Tibial nerve (tissue), 4 donors: ENCODE measurements at regions not wholly inside any gene's neighbourhood (a gene's known extent, or its start where the extent isn't known, plus 50 kb on each side); places are given as distances from the start of the nearest gene placed in this dataset.
A peak's percentile ranks its signal among the peaks of the same experiment; 100 is the strongest.

ENCODE experiments used
- DNase-seq, 2 donors: peaks; one replicate each; pipeline ENCODE4 v3.0.0-alpha.2; 2019; ENCODE audit warnings: low spot score in 2 of 2
- H3K27ac ChIP-seq, 4 donors: fragments of 200-600 bp; sonication (generic) in 3 of 4; one replicate each; pipeline ENCODE4 v1.5.1; 2017 to 2019; ENCODE audit warnings: mild to moderate bottlenecking in 1 of 4
- H3K27me3 ChIP-seq, 2 donors: fragments of 200-600 bp; sonication (generic) in 1 of 2; one replicate each; pipeline versions ENCODE4 v1.5.1 to v1.6.0; 2017 to 2019
- H3K36me3 ChIP-seq, 3 donors: fragments of 200-600 bp; sonication (generic); one replicate each; pipeline ENCODE4 v1.5.1; 2018 to 2019
- H3K4me1 ChIP-seq, 4 donors: fragments of 200-600 bp; sonication (generic) in 3 of 4; one replicate each; pipeline ENCODE4 v1.5.1; 2017 to 2019
- H3K4me3 ChIP-seq, 4 donors: fragments of 200-600 bp; sonication (generic) in 3 of 4; one replicate each; pipeline ENCODE4 v1.5.1; 2017 to 2019; ENCODE audit warnings: mild to moderate bottlenecking in 1 of 4, moderate library complexity in 1 of 4
- H3K9me3 ChIP-seq, 4 donors: fragments of 200-600 bp; sonication (generic) in 3 of 4; one replicate each; pipeline ENCODE4 v1.5.1; 2017 to 2019
- CTCF ChIP-seq, 5 experiments: fragments of 200-600 bp in 3 of 5; fragments of 450-650 bp in 2 of 5; sonication (generic) in 3 of 5; IDR thresholded peaks; one replicate each; pipeline ENCODE4 v1.5.1; 2016 to 2019; ENCODE audit warnings: antibody characterized with exemption in 5 of 5, mild to moderate bottlenecking in 3 of 5, moderate library complexity in 2 of 5
- EP300 ChIP-seq, 2 donors: sonication (generic); formaldehyde crosslinking; IDR thresholded peaks; one replicate each; pipeline ENCODE4 v1.6.1; 2017; ENCODE audit warnings: antibody characterized with exemption in 2 of 2, mild to moderate bottlenecking in 1 of 2
- POLR2A ChIP-seq, 2 donors: fragments of 450-650 bp; IDR thresholded peaks; one replicate each; pipeline ENCODE4 v1.6.1; 2017; ENCODE audit warnings: antibody characterized with exemption in 2 of 2, mild to moderate bottlenecking in 2 of 2, moderate library complexity in 2 of 2
- WGBS, 2 donors: methylation state at CpG; one replicate each; pipeline ENCODE4 v1.1.5; 2018; 5-methylcytosine and 5-hydroxymethylcytosine counted together

GRCh38 chr7:114789161-114789560, 132.7 kb upstream of the MDFIC start:
- 57 to 66% methylated on average over 2 of the region's 2 CpGs for WGBS, 2 donors
- H3K4me1 ChIP-seq: no peaks in the 10 kb centered on the region
- H3K4me3 ChIP-seq: no peak overlapping the region
- H3K36me3 ChIP-seq: no peaks in the 10 kb centered on the region
- no peak for TF ChIP-seq POLR2A (IDR thresholded peaks at IDR 0.05)
- no peak for TF ChIP-seq EP300 (IDR thresholded peaks at IDR 0.05)
- TF ChIP-seq CTCF (IDR thresholded peaks at IDR 0.05): no peak
- no peaks in the 10 kb centered on the region for H3K27me3 ChIP-seq
- no peak for DNase-seq
- H3K27ac ChIP-seq: no peak overlapping the region
- no peaks in the 10 kb centered on the region for H3K9me3 ChIP-seq

DNA sequence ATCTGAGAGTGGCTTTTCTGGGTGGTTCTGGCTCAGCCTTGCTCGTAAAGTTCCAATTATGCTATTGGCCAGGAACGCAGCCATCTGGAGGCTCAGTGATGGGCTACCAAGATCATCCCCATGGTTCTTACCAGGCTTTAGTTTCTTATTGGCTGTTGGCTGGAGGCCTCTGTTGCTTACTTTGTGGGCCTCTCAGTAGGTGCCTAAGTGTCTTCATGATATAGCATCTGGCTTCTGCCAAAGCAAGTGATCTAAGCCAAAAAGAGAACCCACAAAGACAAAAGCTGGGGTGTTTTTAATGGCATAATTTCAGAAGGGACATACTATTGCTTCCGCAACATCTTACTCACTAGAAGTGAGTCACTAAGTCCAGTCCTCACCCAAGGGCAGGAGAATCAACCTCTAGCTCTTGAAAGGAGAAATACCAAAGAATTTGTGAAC, 132.0 kb upstream of the MDFIC start:
- Histone ChIP-seq H3K27me3 (no peaks in the 10 kb centered on the region), H3K4me3 (no peak overlapping the region), H3K36me3 (no peaks in the 10 kb centered on the region), H3K4me1 (no peaks in the 10 kb centered on the region), H3K27ac (peak overlapping the region in 1 of 4 donors; percentile 36), H3K9me3 (no peaks in the 10 kb centered on the region)
- TF ChIP-seq EP300 (IDR thresholded peaks at IDR 0.05): no peak
- no peak for TF ChIP-seq POLR2A (IDR thresholded peaks at IDR 0.05)
- TF ChIP-seq CTCF (IDR thresholded peaks at IDR 0.05): no peak
- DNase-seq: no peak
- WGBS, 2 donors: 52 to 61% methylated on average over 3 of the region's 3 CpGs

DNA sequence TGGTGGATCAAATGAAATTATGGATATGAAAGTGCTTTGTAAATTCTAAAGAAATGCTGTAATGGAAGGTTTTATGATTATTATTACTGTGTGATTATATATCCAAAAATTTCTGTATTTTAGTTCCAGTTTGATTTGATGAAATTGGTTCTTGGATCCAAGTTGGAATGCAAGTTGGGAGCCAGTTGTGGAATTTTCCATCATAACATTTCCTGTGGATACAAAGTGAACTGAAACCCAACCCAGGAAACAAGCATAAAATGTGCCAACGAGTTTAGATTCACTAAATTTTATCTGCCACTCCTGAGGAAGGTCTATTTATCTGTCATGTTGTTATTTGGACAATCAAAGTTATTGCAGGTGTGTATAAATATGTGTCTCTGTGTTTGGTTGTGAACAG, 131.4 kb upstream of the MDFIC start:
- Histone ChIP-seq H3K9me3 (no peaks in the 10 kb centered on the region), H3K27ac (no peak overlapping the region), H3K4me3 (no peak overlapping the region), H3K27me3 (no peaks in the 10 kb centered on the region), H3K36me3 (no peaks in the 10 kb centered on the region), H3K4me1 (no peaks in the 10 kb centered on the region)
- TF ChIP-seq POLR2A (IDR thresholded peaks at IDR 0.05): no peak
- DNase-seq: no peak
- 53 to 55% methylated on average over 1 of the region's 1 CpG for WGBS, 2 donors

DNA sequence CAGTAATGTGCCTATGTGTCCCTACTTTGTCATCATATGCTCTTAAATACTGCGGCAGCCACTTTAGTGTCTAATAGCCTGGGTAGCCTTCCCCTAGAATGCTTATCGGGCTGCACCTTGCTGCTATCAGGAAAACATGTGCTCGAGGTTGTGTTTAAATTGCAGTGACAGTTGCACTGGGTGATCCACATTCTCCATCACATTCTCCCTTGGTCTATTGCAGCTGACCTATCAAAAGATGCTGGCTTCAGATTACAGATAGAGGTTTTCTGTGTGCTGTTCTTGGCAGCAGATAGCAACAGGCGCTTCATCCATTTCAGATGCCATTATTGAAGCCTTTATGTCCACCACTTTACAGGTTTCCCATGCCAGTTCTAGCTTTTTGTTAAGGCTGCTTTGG, 130.1 kb upstream of the MDFIC start:
- Histone ChIP-seq H3K27ac (no peak overlapping the region), H3K4me3 (no peak overlapping the region), H3K9me3 (no peaks in the 10 kb centered on the region), H3K4me1 (no peaks in the 10 kb centered on the region), H3K36me3 (no peaks in the 10 kb centered on the region), H3K27me3 (no peaks in the 10 kb centered on the region)
- WGBS, 2 donors: 79 to 93% methylated on average over 4 of the region's 4 CpGs
- no peak for DNase-seq
- TF ChIP-seq CTCF (IDR thresholded peaks at IDR 0.05) (no peak), POLR2A (IDR thresholded peaks at IDR 0.05) (no peak)

GRCh38 chr7:114793155-114793845, 128.6 kb upstream of the MDFIC start:
- DNase-seq: no peak
- H3K27ac ChIP-seq: no peak overlapping the region
- 50 to 56% methylated on average over 5 of the region's 5 CpGs for WGBS, 2 donors
- H3K4me3 ChIP-seq: no peak overlapping the region
- H3K4me1 ChIP-seq: no peaks in the 10 kb centered on the region
- no peaks in the 10 kb centered on the region for H3K9me3 ChIP-seq
- no peaks in the 10 kb centered on the region for H3K27me3 ChIP-seq
- no peak for TF ChIP-seq EP300 (IDR thresholded peaks at IDR 0.05)
- TF ChIP-seq POLR2A (IDR thresholded peaks at IDR 0.05): no peak
- TF ChIP-seq CTCF (IDR thresholded peaks at IDR 0.05): no peak
- H3K36me3 ChIP-seq: no peaks in the 10 kb centered on the region

DNA sequence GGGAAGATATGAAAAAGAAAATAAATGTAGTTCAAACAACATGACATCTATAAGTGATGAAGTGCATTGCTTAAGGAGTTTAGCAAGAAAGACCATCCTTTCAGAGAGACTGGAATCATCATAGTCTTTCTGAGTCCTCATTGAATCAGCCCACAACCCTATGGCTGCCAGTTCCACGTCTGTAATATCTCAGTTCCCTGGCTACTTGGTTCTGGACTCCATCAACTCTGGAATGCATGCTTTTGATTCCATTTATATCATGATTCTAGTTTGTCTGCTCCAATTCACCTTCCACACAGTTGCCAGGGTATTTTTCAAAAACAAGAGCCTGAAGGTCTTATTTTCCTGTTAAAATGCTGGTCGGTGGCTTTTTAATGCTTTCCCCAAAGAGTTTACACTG, 126.4 kb upstream of the MDFIC start:
- 74 to 80% methylated on average over 2 of the region's 2 CpGs for WGBS, 2 donors
- Histone ChIP-seq H3K27ac (no peak overlapping the region), H3K9me3 (no peaks in the 10 kb centered on the region), H3K4me1 (no peaks in the 10 kb centered on the region), H3K27me3 (no peaks in the 10 kb centered on the region), H3K36me3 (no peaks in the 10 kb centered on the region), H3K4me3 (no peak overlapping the region)
- DNase-seq: no peak
- TF ChIP-seq EP300 (IDR thresholded peaks at IDR 0.05) (no peak), CTCF (IDR thresholded peaks at IDR 0.05) (no peak), POLR2A (IDR thresholded peaks at IDR 0.05) (no peak)
